Spleen (tissue), 7 donors: ENCODE measurements at regions not wholly inside any gene's neighbourhood (a gene's known extent, or its start where the extent isn't known, plus 50 kb on each side); places are given as distances from the start of the nearest gene placed in this dataset.

Source experiments
- CTCF ChIP-seq, 11 experiments: fragments of 200-600 bp in 7 of 11; fragments of 450-650 bp in 4 of 11; sonication (generic) in 4 of 11; IDR thresholded peaks in 8 of 11; conservative IDR thresholded peaks in 3 of 11; 1 replicate in 7 of 11; 2 replicates in 4 of 11; pipeline versions ENCODE4 v1.4.0 to v1.8.0; 2016 to 2021; ENCODE audit warnings: antibody characterized with exemption in 11 of 11, inconsistent platforms in 4 of 11, mild to moderate bottlenecking in 1 of 11
- POLR2A ChIP-seq, 3 donors: fragments of 450-650 bp; IDR thresholded peaks; one replicate each; pipeline ENCODE4 v1.5.1; 2017; ENCODE audit warnings: antibody characterized with exemption in 3 of 3, mild to moderate bottlenecking in 1 of 3
- POLR2AphosphoS5 ChIP-seq, 3 donors: sonication (generic); formaldehyde crosslinking; IDR thresholded peaks; one replicate each; pipeline ENCODE4 v1.5.1; 2017; ENCODE audit warnings: antibody characterized with exemption in 3 of 3
- donor health status: DM: no; HTN: no; CAD: no; lungs with moderate emphysema.
- donor health status: DM: no; HTN: no; CAD: no.
- donor health status: DM: no; HTN: no; CAD: no.

- TF ChIP-seq CTCF (IDR thresholded peaks at IDR 0.05 in 8 of 11, conservative IDR thresholded peaks at IDR 0.05 in 3 of 11) (no peak), POLR2AphosphoS5 (IDR thresholded peaks at IDR 0.05) (no peak), POLR2A (IDR thresholded peaks at IDR 0.05) (no peak)
Observed at GRCh38 chr10:25867321-25867720, 66.7 kb upstream of the MYO3A start.
